HEK293 (cell line): ENCODE measurements at regions not wholly inside any gene's neighbourhood (a gene's known extent, or its start where the extent isn't known, plus 50 kb on each side); places are given as distances from the start of the nearest gene placed in this dataset.

Source experiments
- CTCF ChIA-PET: fragments of 350-600 bp; formaldehyde crosslinking; extraction: SDS; loops from one replicate; lab custom pipeline; 2021; ENCODE audit warnings: antibody characterized with exemption; lab: Yijun Ruan, JAX
- POLR2A ChIA-PET: fragments of 300-600 bp; formaldehyde crosslinking; extraction: SDS; loops from one replicate; lab custom pipeline; 2020; ENCODE audit warnings: antibody characterized with exemption, inconsistent platforms; lab: Yijun Ruan, JAX
- H3K27ac ChIP-seq: fragments of 200-500 bp; sonication (Bioruptor generic); 2 replicates; pipeline ENCODE4 v1.5.1; 2014; ENCODE audit warnings: low read depth, low read length, control low read depth, inconsistent platforms; ENCODE audit errors: extremely low read depth
- H3K36me3 ChIP-seq, 2 experiments: fragments of 200-500 bp in 1 of 2; sonication (Bioruptor generic) in 1 of 2; 1 replicate in 1 of 2; 2 replicates in 1 of 2; pipeline ENCODE4 v1.5.1; 2014 to 2017; ENCODE audit warnings: inconsistent platforms in 2 of 2, low read length in 2 of 2; ENCODE audit not compliant: control insufficient read depth in 2 of 2, insufficient read depth in 1 of 2
- H3K4me1 ChIP-seq: fragments of 200-500 bp; sonication (Bioruptor generic); 2 replicates; pipeline ENCODE4 v1.5.1; 2014; ENCODE audit warnings: mild to moderate bottlenecking, low read length, inconsistent platforms; ENCODE audit not compliant: control insufficient read depth, insufficient read depth
- H3K4me3 ChIP-seq: 2 replicates; pipeline ENCODE4 v1.5.1; 2011; ENCODE audit warnings: low read depth, mild to moderate bottlenecking, control low read depth, low read length, moderate library complexity
- H3K9me3 ChIP-seq: fragments of 200-500 bp; sonication (Bioruptor generic); 2 replicates; pipeline ENCODE4 v1.5.1; 2014; ENCODE audit warnings: low read depth, low read length, inconsistent platforms; ENCODE audit not compliant: control insufficient read depth, insufficient read depth
- GLI2 ChIP-seq: fragments of 450-650 bp; formaldehyde crosslinking; IDR thresholded peaks from 2 replicates; pipeline ENCODE4; 2017; ENCODE audit warnings: missing biosample characterization, missing genetic modification characterization, low read depth, borderline replicate concordance
- GLI4 ChIP-seq: fragments of 450-650 bp; formaldehyde crosslinking; IDR thresholded peaks from 2 replicates; pipeline ENCODE4 v1.5.1; 2016; ENCODE audit warnings: missing biosample characterization, missing genetic modification characterization
- IKZF3 ChIP-seq: fragments of 450-650 bp; IDR thresholded peaks from 2 replicates; pipeline ENCODE4 v1.5.0; 2018; ENCODE audit warnings: missing biosample characterization, mild to moderate bottlenecking, missing genetic modification characterization, moderate library complexity
- KLF1 ChIP-seq: fragments of 450-650 bp; formaldehyde crosslinking; IDR thresholded peaks from 2 replicates; pipeline ENCODE4 v1.5.1; 2016; ENCODE audit warnings: missing biosample characterization, missing genetic modification characterization
- KLF7 ChIP-seq: fragments of 450-650 bp; formaldehyde crosslinking; IDR thresholded peaks from 2 replicates; pipeline ENCODE4 v1.5.1; 2016; ENCODE audit warnings: missing biosample characterization, missing genetic modification characterization, borderline replicate concordance
- MYNN ChIP-seq: fragments of 450-650 bp; formaldehyde crosslinking; IDR thresholded peaks from 2 replicates; pipeline ENCODE4 v1.5.1; 2016; ENCODE audit warnings: missing biosample characterization, missing genetic modification characterization, borderline replicate concordance
- PRDM1 ChIP-seq: fragments of 450-650 bp; formaldehyde crosslinking; IDR thresholded peaks from 2 replicates; pipeline ENCODE4; 2016; ENCODE audit warnings: missing biosample characterization, missing genetic modification characterization
- SCRT2 ChIP-seq: fragments of 450-650 bp; formaldehyde crosslinking; IDR thresholded peaks from 2 replicates; pipeline ENCODE4 v1.5.1; 2016; ENCODE audit warnings: missing biosample characterization, missing genetic modification characterization
- TRIM28 ChIP-seq: IDR thresholded peaks from 2 replicates; pipeline ENCODE4 v1.6.1; 2011; ENCODE audit warnings: low read length, control low read depth, borderline replicate concordance
- ZBTB8A ChIP-seq: fragments of 450-650 bp; formaldehyde crosslinking; IDR thresholded peaks from 2 replicates; pipeline ENCODE4 v1.5.1; 2016; ENCODE audit warnings: missing biosample characterization, missing genetic modification characterization
- ZFP3 ChIP-seq: fragments of 450-650 bp; formaldehyde crosslinking; IDR thresholded peaks from 2 replicates; pipeline ENCODE4 v1.5.1; 2016; ENCODE audit warnings: low read depth, missing biosample characterization, missing genetic modification characterization
- ZIC2 ChIP-seq: fragments of 450-650 bp; formaldehyde crosslinking; IDR thresholded peaks from 2 replicates; pipeline ENCODE4 v1.5.1; 2016; ENCODE audit warnings: missing biosample characterization, missing genetic modification characterization
- ZNF16 ChIP-seq: fragments of 450-650 bp; formaldehyde crosslinking; IDR thresholded peaks from 2 replicates; pipeline ENCODE4 v1.5.1; 2016; ENCODE audit warnings: low read depth, missing biosample characterization, missing genetic modification characterization
- ZNF169 ChIP-seq: fragments of 450-650 bp; formaldehyde crosslinking; IDR thresholded peaks from 2 replicates; pipeline ENCODE4 v1.5.1; 2016; ENCODE audit warnings: missing biosample characterization, missing genetic modification characterization
- ZNF174 ChIP-seq: fragments of 450-650 bp; formaldehyde crosslinking; IDR thresholded peaks from 2 replicates; pipeline ENCODE4 v1.5.0; 2017; ENCODE audit warnings: missing biosample characterization, mild to moderate bottlenecking, missing genetic modification characterization
- ZNF211 ChIP-seq: fragments of 450-650 bp; formaldehyde crosslinking; IDR thresholded peaks from 2 replicates; pipeline ENCODE4 v1.5.1; 2016; ENCODE audit warnings: low read depth, missing biosample characterization, missing genetic modification characterization
- ZNF214 ChIP-seq: fragments of 450-650 bp; formaldehyde crosslinking; IDR thresholded peaks from 2 replicates; pipeline ENCODE4 v1.5.1; 2017; ENCODE audit warnings: missing biosample characterization, mild to moderate bottlenecking, missing genetic modification characterization, borderline replicate concordance
- ZNF223 ChIP-seq: fragments of 450-650 bp; formaldehyde crosslinking; IDR thresholded peaks from 2 replicates; pipeline ENCODE4 v1.5.1; 2016; ENCODE audit warnings: missing biosample characterization, missing genetic modification characterization
- ZNF302 ChIP-seq: fragments of 450-650 bp; formaldehyde crosslinking; IDR thresholded peaks from 2 replicates; pipeline ENCODE4 v1.5.1; 2016; ENCODE audit warnings: missing biosample characterization, missing genetic modification characterization, low read depth
- ZNF341 ChIP-seq: fragments of 450-650 bp; formaldehyde crosslinking; IDR thresholded peaks from 2 replicates; pipeline ENCODE4; 2016; ENCODE audit warnings: low read depth, missing biosample characterization, missing genetic modification characterization
- ZNF354C ChIP-seq: fragments of 450-650 bp; formaldehyde crosslinking; IDR thresholded peaks from 2 replicates; pipeline ENCODE4 v1.5.1; 2016; ENCODE audit warnings: missing biosample characterization, missing genetic modification characterization, low read depth, borderline replicate concordance
- ZNF394 ChIP-seq: fragments of 450-650 bp; formaldehyde crosslinking; IDR thresholded peaks from 2 replicates; pipeline ENCODE4 v1.5.1; 2016; ENCODE audit warnings: missing biosample characterization, missing genetic modification characterization, mild to moderate bottlenecking, moderate library complexity, borderline replicate concordance
- ZNF404 ChIP-seq: fragments of 450-650 bp; formaldehyde crosslinking; IDR thresholded peaks from 2 replicates; pipeline ENCODE4 v1.5.1; 2017; ENCODE audit warnings: missing biosample characterization, missing genetic modification characterization
- ZNF416 ChIP-seq: fragments of 450-650 bp; formaldehyde crosslinking; IDR thresholded peaks from 2 replicates; pipeline ENCODE4 v1.5.1; 2016; ENCODE audit warnings: missing biosample characterization, missing genetic modification characterization
- ZNF423 ChIP-seq: fragments of 450-650 bp; formaldehyde crosslinking; IDR thresholded peaks from 2 replicates; pipeline ENCODE4 v1.5.1; 2016; ENCODE audit warnings: missing biosample characterization, missing genetic modification characterization
- ZNF513 ChIP-seq: fragments of 450-650 bp; IDR thresholded peaks from 2 replicates; pipeline ENCODE4 v1.5.1; 2018; ENCODE audit warnings: missing biosample characterization, missing genetic modification characterization
- ZNF514 ChIP-seq: fragments of 450-650 bp; formaldehyde crosslinking; IDR thresholded peaks from 2 replicates; pipeline ENCODE4 v1.5.1; 2016; ENCODE audit warnings: missing biosample characterization, missing genetic modification characterization
- ZNF529 ChIP-seq: fragments of 450-650 bp; formaldehyde crosslinking; IDR thresholded peaks from 2 replicates; pipeline ENCODE4 v1.5.1; 2017; ENCODE audit warnings: missing genetic modification characterization, missing biosample characterization; ENCODE audit not compliant: insufficient replicate concordance
- ZNF544 ChIP-seq: fragments of 450-650 bp; formaldehyde crosslinking; IDR thresholded peaks from 2 replicates; pipeline ENCODE4 v1.5.0; 2017; ENCODE audit warnings: missing biosample characterization, missing genetic modification characterization
- ZNF555 ChIP-seq: fragments of 450-650 bp; formaldehyde crosslinking; conservative IDR thresholded peaks from 2 replicates; pipeline ENCODE4 v1.5.1; 2017; ENCODE audit warnings: missing biosample characterization, mild to moderate bottlenecking, missing genetic modification characterization, inconsistent platforms
- ZNF558 ChIP-seq: fragments of 450-650 bp; formaldehyde crosslinking; IDR thresholded peaks from 2 replicates; pipeline ENCODE4 v1.5.1; 2016; ENCODE audit warnings: missing biosample characterization, missing genetic modification characterization
- ZNF571 ChIP-seq: fragments of 450-650 bp; formaldehyde crosslinking; IDR thresholded peaks from 2 replicates; pipeline ENCODE4 v1.5.0; 2017; ENCODE audit warnings: missing biosample characterization, missing genetic modification characterization
- ZNF621 ChIP-seq: fragments of 450-650 bp; formaldehyde crosslinking; IDR thresholded peaks from 2 replicates; pipeline ENCODE4 v1.5.1; 2017; ENCODE audit warnings: missing biosample characterization, missing genetic modification characterization
- ZNF658 ChIP-seq: fragments of 450-650 bp; formaldehyde crosslinking; IDR thresholded peaks from 2 replicates; pipeline ENCODE4; 2016; ENCODE audit warnings: missing biosample characterization, missing genetic modification characterization
- ZNF670 ChIP-seq: fragments of 450-650 bp; formaldehyde crosslinking; IDR thresholded peaks from 2 replicates; pipeline ENCODE4 v1.5.1; 2016; ENCODE audit warnings: missing biosample characterization, missing genetic modification characterization, low read depth
- ZNF692 ChIP-seq: fragments of 450-650 bp; formaldehyde crosslinking; IDR thresholded peaks from 2 replicates; pipeline ENCODE4 v1.5.1; 2016; ENCODE audit warnings: missing biosample characterization, missing genetic modification characterization
- ZNF768 ChIP-seq: fragments of 450-650 bp; formaldehyde crosslinking; IDR thresholded peaks from 2 replicates; pipeline ENCODE4 v1.5.1; 2018; ENCODE audit warnings: missing biosample characterization, mild to moderate bottlenecking, missing genetic modification characterization

GRCh38 chr5:14976486-14976885 is 104.9 kb upstream of the ANKH start:
- POLR2A ChIA-PET, result no interaction called here
- Histone ChIP-seq H3K9me3 (no peaks in the 10 kb centered on the region), H3K27ac (no peak overlapping the region), H3K4me1 (no peaks in the 10 kb centered on the region), H3K4me3 (no peak overlapping the region), H3K36me3 (no peaks in the 10 kb centered on the region)
- no peak for TF ChIP-seq MYNN (tag by site-specific recombination)
- CTCF ChIA-PET, result interaction anchor here (1.1 kb wide), 1 partner anchor 17 kb away, joined by 3 read pairs; no protein-coding TSS in a partner anchor

GRCh38 chr5:14971873-14972272 is 100.3 kb upstream of the ANKH start:
- POLR2A ChIA-PET, result no interaction called here
- Histone ChIP-seq H3K27ac (no peak overlapping the region), H3K4me3 (no peak overlapping the region), H3K9me3 (no peaks in the 10 kb centered on the region), H3K4me1 (no peaks in the 10 kb centered on the region), H3K36me3 (no peaks in the 10 kb centered on the region)
- TF ChIP-seq ZNF768 (tag by site-specific recombination) (no peak), ZBTB8A (tag by site-specific recombination) (no peak), ZNF658 (tag by site-specific recombination) (no peak)
- CTCF ChIA-PET, result no interaction called here

GRCh38 chr5:14968796-14969195 is 97.2 kb upstream of the ANKH start:
- CTCF ChIA-PET, result interaction anchor here (0.8 to 1.2 kb wide), 5 partner anchors 10 to 241 kb away, joined by 3 to 7 read pairs (median 3); no protein-coding TSS in a partner anchor

GRCh38 chr5:14967166-14967565 is 95.6 kb upstream of the ANKH start:
- H3K27ac ChIP-seq, result no peak overlapping the region
- no peaks in the 10 kb centered on the region for H3K9me3 ChIP-seq
- CTCF ChIA-PET, result no interaction called here
- H3K4me1 ChIP-seq, result no peaks in the 10 kb centered on the region
- no peaks in the 10 kb centered on the region for H3K36me3 ChIP-seq
- POLR2A ChIA-PET, result no interaction called here
- H3K4me3 ChIP-seq, result no peak overlapping the region
- no peak for TF ChIP-seq ZNF670 (tag by site-specific recombination)
- TF ChIP-seq ZNF692 (tag by site-specific recombination), result no peak
- TF ChIP-seq GLI2 (tag by site-specific recombination), result no peak
- no peak for TF ChIP-seq KLF7 (tag by site-specific recombination)
- no peak for TF ChIP-seq ZNF571 (tag by site-specific recombination)
- no peak for TF ChIP-seq ZNF211 (tag by site-specific recombination)
- no peak for TF ChIP-seq GLI4 (tag by site-specific recombination)
- no peak for TF ChIP-seq ZNF558 (tag by site-specific recombination)
- TF ChIP-seq ZNF214, result no peak
- TF ChIP-seq ZNF302 (tag by site-specific recombination), result no peak
- no peak for TF ChIP-seq ZFP3
- TF ChIP-seq ZNF394 (tag by site-specific recombination), result no peak
- no peak for TF ChIP-seq ZNF174 (tag by site-specific recombination)
- no peak for TF ChIP-seq ZNF354C (tag by site-specific recombination)
- TF ChIP-seq TRIM28, result no peak

More at GRCh38 chr5:14968796-14969195, 97.2 kb upstream of the ANKH start:
- no peaks in the 10 kb centered on the region for H3K4me1 ChIP-seq
- no peaks in the 10 kb centered on the region for H3K36me3 ChIP-seq
- no peak overlapping the region for H3K4me3 ChIP-seq
- TF ChIP-seq ZNF223 (tag by site-specific recombination) (no peak), ZNF544 (tag by site-specific recombination) (no peak), ZIC2 (tag by site-specific recombination) (no peak), ZNF621 (tag by site-specific recombination) (no peak), PRDM1 (tag by site-specific recombination) (no peak), KLF1 (no peak), MYNN (tag by site-specific recombination) (no peak), ZNF16 (tag by site-specific recombination) (no peak), ZNF555 (tag by site-specific recombination) (no peak), SCRT2 (no peak), ZNF514 (tag by site-specific recombination) (no peak), ZNF416 (tag by site-specific recombination) (no peak), IKZF3 (tag by site-specific recombination) (no peak), ZNF423 (tag by site-specific recombination) (no peak), GLI4 (tag by site-specific recombination) (no peak), ZNF529 (tag by site-specific recombination) (no peak), ZNF169 (no peak), ZNF513 (no peak), ZNF404 (tag by site-specific recombination) (no peak), ZNF341 (tag by site-specific recombination) (no peak)
- H3K27ac ChIP-seq, result no peak overlapping the region
- no peaks in the 10 kb centered on the region for H3K9me3 ChIP-seq
- POLR2A ChIA-PET, result no interaction called here
